GM12865 (cell line): ENCODE measurements at regions not wholly inside any gene's neighbourhood (a gene's known extent, or its start where the extent isn't known, plus 50 kb on each side); places are given as distances from the start of the nearest gene placed in this dataset.

Source experiments
- DNase-seq: peaks from one replicate; pipeline ENCODE4 v3.0.0; 2010; ENCODE audit warnings: low read depth
- H3K4me3 ChIP-seq: 2 replicates; pipeline ENCODE4 v1.5.1; 2011; ENCODE audit warnings: mild to moderate bottlenecking, low read depth, low read length, control low read depth
- CTCF ChIP-seq: IDR thresholded peaks from 2 replicates; pipeline ENCODE4 v1.5.1; 2011; ENCODE audit warnings: low read length, control low read depth, low read depth, inconsistent platforms; ENCODE audit not compliant: insufficient read depth; ENCODE audit errors: missing control alignments

GRCh38 chr14:25180221-25180620 is 130.3 kb upstream of the STXBP6 start:
- no peak for TF ChIP-seq CTCF
- DNase-seq = no peak

DNA sequence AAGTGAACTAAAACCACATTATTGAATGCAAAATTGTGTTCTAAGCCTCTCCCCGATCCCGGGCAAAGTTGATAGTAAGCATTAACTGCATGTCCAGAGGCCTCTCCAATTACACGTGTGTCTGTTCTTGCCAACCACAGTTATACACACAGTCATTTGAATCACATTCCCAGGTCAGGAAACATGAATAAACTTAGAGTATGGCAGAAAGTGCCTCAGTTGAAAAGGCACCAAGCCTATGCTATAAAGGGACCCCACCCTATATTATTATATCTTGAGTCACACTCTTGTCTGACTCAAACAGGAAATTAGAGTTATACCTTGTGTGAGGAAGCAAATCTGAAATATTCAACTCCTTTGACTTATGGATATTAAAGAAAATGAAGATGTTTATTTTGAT is 128.3 kb upstream of the STXBP6 start:
- DNase-seq = no peak
- no peak for TF ChIP-seq CTCF

More at GRCh38 chr14:25180221-25180620, 130.3 kb upstream of the STXBP6 start:
- H3K4me3 ChIP-seq = no peak overlapping the region

DNA sequence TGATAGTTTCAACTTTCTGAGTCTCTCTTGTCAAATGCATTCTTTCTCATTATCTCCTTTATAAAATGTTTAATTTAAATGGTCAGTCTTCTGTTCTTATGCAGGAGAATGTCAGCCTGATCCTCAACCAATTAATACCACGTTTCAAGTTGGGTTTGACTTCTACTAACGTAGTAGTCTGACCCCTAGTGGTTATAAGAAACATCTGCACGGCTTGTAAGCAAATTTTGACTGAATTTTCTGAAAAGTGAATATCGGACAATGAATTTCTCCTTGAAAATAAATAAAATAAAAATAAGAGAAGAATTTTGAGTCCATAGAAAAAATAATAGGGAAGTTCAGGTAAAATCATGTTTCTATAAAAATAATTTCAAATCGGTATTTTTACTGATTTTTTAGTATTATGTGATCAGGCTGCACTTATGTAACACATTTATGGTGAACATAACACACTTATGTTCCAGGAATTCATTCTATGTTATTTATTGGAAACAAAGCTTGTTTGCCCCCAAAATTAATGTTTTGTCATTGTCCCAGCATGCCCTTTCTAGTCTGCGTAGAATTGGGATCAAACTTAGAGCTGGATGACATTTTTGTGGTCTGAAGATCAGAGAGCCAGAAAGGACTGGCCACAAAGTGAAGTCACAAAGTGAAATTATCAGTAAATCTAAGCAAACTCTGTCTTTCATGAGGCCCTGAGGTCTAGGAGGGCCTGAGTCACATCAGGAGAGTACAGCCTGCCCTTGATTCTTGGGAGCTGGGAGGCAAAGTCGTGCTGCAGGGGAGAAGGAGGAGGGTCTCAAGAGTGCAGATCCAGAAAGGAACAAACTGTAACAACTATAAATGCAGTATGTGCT is 101.2 kb upstream of the STXBP6 start:
- DNase-seq = peak; percentile 41

More for the DNA sequence above, 128.3 kb upstream of the STXBP6 start:
- no peak overlapping the region for H3K4me3 ChIP-seq

DNA sequence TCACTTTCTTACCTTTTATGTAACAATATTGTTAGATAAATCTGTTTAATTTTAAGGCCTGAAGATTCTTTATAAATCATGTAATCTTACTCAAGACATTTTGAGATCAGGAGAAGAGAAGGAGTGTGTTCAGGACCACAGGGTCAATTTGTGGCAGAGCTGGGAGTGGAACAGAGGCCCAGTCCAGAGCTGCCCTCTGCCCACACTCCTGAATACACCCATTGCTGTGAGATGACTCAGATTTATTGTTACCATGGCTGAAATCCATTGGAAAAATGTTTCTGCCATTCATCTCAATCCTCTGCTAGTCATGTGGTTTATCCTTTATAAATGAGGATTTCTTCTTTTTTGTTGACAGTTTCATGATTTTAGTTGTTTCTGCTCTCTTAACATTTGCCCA is 100.5 kb upstream of the STXBP6 start:
- H3K4me3 ChIP-seq = no peak overlapping the region
- no peak for DNase-seq
- TF ChIP-seq CTCF = no peak

More for the DNA sequence above, 101.2 kb upstream of the STXBP6 start:
- TF ChIP-seq CTCF = peak; percentile 59
- H3K4me3 ChIP-seq = no peak overlapping the region

GRCh38 chr14:25140411-25140810 is 90.5 kb upstream of the STXBP6 start:
- DNase-seq = no peak
- no peak overlapping the region for H3K4me3 ChIP-seq
- no peak for TF ChIP-seq CTCF

- H3K4me3 ChIP-seq = no peak overlapping the region
- no peak for DNase-seq
- no peak for TF ChIP-seq CTCF
Observed at GRCh38 chr14:25136811-25137210, 86.9 kb upstream of the STXBP6 start.
